SU-DHL-6 (cell line): ENCODE measurements at regions not wholly inside any gene's neighbourhood (a gene's known extent, or its start where the extent isn't known, plus 50 kb on each side); places are given as distances from the start of the nearest gene placed in this dataset.

ENCODE experiments used
- EZH2phosphoT487 ChIP-seq: fragments of 200-600 bp; sonication (generic), shearing (Covaris generic); conservative IDR thresholded peaks from 2 replicates; pipeline ENCODE4 v1.6.1; 2018; ENCODE audit warnings: mild to moderate bottlenecking, antibody characterized with exemption, low read length, moderate library complexity, mixed read lengths
- TF ChIP-seq, protein P1 (sequence below): fragments of 200-600 bp; sonication (generic); IDR thresholded peaks from one replicate; pipeline ENCODE4 v1.5.1; 2017; ENCODE audit warnings: antibody characterized with exemption, mild to moderate bottlenecking, low read length, moderate library complexity; ENCODE audit not compliant: insufficient read depth, poor library complexity, severe bottlenecking

- TF ChIP-seq, protein P1, sequence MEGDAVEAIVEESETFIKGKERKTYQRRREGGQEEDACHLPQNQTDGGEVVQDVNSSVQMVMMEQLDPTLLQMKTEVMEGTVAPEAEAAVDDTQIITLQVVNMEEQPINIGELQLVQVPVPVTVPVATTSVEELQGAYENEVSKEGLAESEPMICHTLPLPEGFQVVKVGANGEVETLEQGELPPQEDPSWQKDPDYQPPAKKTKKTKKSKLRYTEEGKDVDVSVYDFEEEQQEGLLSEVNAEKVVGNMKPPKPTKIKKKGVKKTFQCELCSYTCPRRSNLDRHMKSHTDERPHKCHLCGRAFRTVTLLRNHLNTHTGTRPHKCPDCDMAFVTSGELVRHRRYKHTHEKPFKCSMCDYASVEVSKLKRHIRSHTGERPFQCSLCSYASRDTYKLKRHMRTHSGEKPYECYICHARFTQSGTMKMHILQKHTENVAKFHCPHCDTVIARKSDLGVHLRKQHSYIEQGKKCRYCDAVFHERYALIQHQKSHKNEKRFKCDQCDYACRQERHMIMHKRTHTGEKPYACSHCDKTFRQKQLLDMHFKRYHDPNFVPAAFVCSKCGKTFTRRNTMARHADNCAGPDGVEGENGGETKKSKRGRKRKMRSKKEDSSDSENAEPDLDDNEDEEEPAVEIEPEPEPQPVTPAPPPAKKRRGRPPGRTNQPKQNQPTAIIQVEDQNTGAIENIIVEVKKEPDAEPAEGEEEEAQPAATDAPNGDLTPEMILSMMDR: no peak
- no peak for TF ChIP-seq EZH2phosphoT487
Measured at GRCh38 chr16:13767215-13767614, 152.7 kb upstream of the ERCC4 start.
